PC-9 (cell line): ENCODE measurements at regions not wholly inside any gene's neighbourhood (a gene's known extent, or its start where the extent isn't known, plus 50 kb on each side); places are given as distances from the start of the nearest gene placed in this dataset.
"Not testable (repeated sequence)": the region's sequence is repeated elsewhere in the genome, so short reads cannot be mapped to it uniquely, and the experiment has no call there.

ENCODE experiments used
- BruUV-seq: library from RNA; stranded (reverse); fragments of 400-500 nt; replicated peaks from 2 replicates; lab custom pipeline; 2021; lab: Mats Ljungman, UMichigan
- CTCF ChIA-PET: fragments of 300-600 bp; sonication (Branson Sonifier 250); formaldehyde crosslinking; loops from one replicate; lab custom pipeline; 2022; ENCODE audit warnings: antibody characterized with exemption; lab: Charles Lee
- POLR2A ChIA-PET: fragments of 300-600 bp; sonication (Branson Sonifier 250); formaldehyde crosslinking; loops from one replicate; lab custom pipeline; 2022; ENCODE audit warnings: antibody characterized with exemption; ENCODE audit not compliant: unreplicated experiment; lab: Charles Lee
- DNase-seq, 2 experiments: peaks; one replicate each; pipeline versions ENCODE4 v3.0.0 to v3.0.0-alpha.2; 2015 to 2022; ENCODE audit warnings: mixed read lengths in 1 of 2
- H2AFZ ChIP-seq: fragments of 200-600 bp; sonication (generic); 2 replicates; pipeline ENCODE4 v1.8.1; 2017; ENCODE audit warnings: antibody characterized with exemption
- H3F3A ChIP-seq: fragments of 200-600 bp; sonication (generic); 2 replicates; pipeline ENCODE4 v1.8.1; 2017; ENCODE audit warnings: antibody characterized with exemption, mild to moderate bottlenecking, low read depth; ENCODE audit not compliant: insufficient read depth
- H3K27ac ChIP-seq: fragments of 200-600 bp; sonication (generic); 2 replicates; pipeline ENCODE4 v1.6.1; 2016; ENCODE audit warnings: mixed run types
- H3K27me3 ChIP-seq: fragments of 200-600 bp; sonication (generic); 2 replicates; pipeline ENCODE4 v1.6.1; 2016; ENCODE audit warnings: low read depth, mixed run types; ENCODE audit not compliant: insufficient read depth
- H3K36me3 ChIP-seq: fragments of 200-600 bp; sonication (generic); 2 replicates; pipeline ENCODE4 v1.6.1; 2016; ENCODE audit warnings: low read depth, mixed run types
- H3K4me1 ChIP-seq: fragments of 200-600 bp; sonication (generic); replicated peaks from 2 replicates; pipeline ENCODE4 v1.6.1; 2016; ENCODE audit warnings: mixed run types; ENCODE audit not compliant: insufficient read depth
- H3K4me2 ChIP-seq: fragments of 200-600 bp; sonication (generic); 2 replicates; pipeline ENCODE4 v1.6.1; 2017; ENCODE audit warnings: mixed run types
- H3K4me3 ChIP-seq: fragments of 200-600 bp; sonication (generic); 2 replicates; pipeline ENCODE4 v1.6.1; 2016; ENCODE audit warnings: mixed run types
- H3K79me2 ChIP-seq: fragments of 200-600 bp; sonication (generic); 2 replicates; pipeline ENCODE4 v1.6.1; 2017; ENCODE audit warnings: low read depth, mixed run types
- H3K9me2 ChIP-seq: fragments of 200-600 bp; sonication (generic); 2 replicates; pipeline ENCODE4 v1.8.1; 2017; ENCODE audit warnings: mild to moderate bottlenecking; ENCODE audit not compliant: insufficient read depth
- H3K9me3 ChIP-seq: fragments of 200-600 bp; sonication (generic); 2 replicates; pipeline ENCODE4 v1.8.1; 2016; ENCODE audit warnings: low read depth; ENCODE audit not compliant: insufficient read depth
- H4K20me1 ChIP-seq: fragments of 200-600 bp; sonication (generic); 2 replicates; pipeline ENCODE4 v1.8.1; 2017; ENCODE audit not compliant: insufficient read depth
- EZH2 ChIP-seq: fragments of 200-600 bp; sonication (generic); IDR thresholded peaks from 2 replicates; pipeline ENCODE4 v1.8.0; 2017; ENCODE audit warnings: antibody characterized with exemption, low read depth
- intact Hi-C: fragments of 100-400 bp; cut with micrococcal nuclease; formaldehyde crosslinking; loops from one replicate; pipeline ENCODE4 v1.10.0; 2022; ENCODE audit not compliant: unreplicated experiment
- TF ChIP-seq, protein P1 (sequence below): fragments of 200-600 bp; sonication (generic); conservative IDR thresholded peaks from 2 replicates; pipeline ENCODE4 v1.6.1; 2017; ENCODE audit warnings: mixed run types, antibody characterized with exemption, mild to moderate bottlenecking, moderate library complexity

DNA sequence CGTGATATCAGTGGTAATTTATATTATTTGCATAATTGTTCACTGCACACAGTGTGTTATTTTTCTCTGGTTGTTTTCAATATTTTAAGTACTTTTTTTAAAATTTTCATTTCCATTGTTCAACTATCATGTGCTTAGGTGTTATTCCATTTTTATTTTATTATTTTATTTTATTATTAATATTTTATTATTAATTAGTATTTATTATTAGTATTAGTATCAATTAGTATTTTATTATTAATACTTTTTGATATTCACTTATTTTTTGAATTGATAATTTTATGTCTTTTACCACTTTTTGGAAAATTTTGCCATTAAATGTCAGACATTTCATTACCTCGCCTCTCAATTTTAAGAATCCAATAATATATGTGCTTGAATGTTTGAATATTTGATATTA lies 593.8 kb upstream of the GRM3 start:
- intact Hi-C loops: no loop called here
- H3K4me2 ChIP-seq: no peak overlapping the region
- ChIA-PET POLR2A (no interaction called here), CTCF (no interaction called here)
- H3K36me3 ChIP-seq: no peaks in the 10 kb centered on the region
- no peak overlapping the region for H3K27ac ChIP-seq
- peaks cover 6% of the 10 kb centered on the region for H3K9me2 ChIP-seq
- no peaks in the 10 kb centered on the region for H3F3A ChIP-seq
- no peak overlapping the region for H2AFZ ChIP-seq
- no peak overlapping the region for H3K4me3 ChIP-seq
- H4K20me1 ChIP-seq: no peaks in the 10 kb centered on the region
- no peaks in the 10 kb centered on the region for H3K9me3 ChIP-seq
- H3K4me1 ChIP-seq: no peaks in the 10 kb centered on the region
- DNase-seq: no peak
- no peaks in the 10 kb centered on the region for H3K79me2 ChIP-seq
- BruUV-seq: no TSS peak
- no peak for TF ChIP-seq EZH2
- TF ChIP-seq, protein P1, sequence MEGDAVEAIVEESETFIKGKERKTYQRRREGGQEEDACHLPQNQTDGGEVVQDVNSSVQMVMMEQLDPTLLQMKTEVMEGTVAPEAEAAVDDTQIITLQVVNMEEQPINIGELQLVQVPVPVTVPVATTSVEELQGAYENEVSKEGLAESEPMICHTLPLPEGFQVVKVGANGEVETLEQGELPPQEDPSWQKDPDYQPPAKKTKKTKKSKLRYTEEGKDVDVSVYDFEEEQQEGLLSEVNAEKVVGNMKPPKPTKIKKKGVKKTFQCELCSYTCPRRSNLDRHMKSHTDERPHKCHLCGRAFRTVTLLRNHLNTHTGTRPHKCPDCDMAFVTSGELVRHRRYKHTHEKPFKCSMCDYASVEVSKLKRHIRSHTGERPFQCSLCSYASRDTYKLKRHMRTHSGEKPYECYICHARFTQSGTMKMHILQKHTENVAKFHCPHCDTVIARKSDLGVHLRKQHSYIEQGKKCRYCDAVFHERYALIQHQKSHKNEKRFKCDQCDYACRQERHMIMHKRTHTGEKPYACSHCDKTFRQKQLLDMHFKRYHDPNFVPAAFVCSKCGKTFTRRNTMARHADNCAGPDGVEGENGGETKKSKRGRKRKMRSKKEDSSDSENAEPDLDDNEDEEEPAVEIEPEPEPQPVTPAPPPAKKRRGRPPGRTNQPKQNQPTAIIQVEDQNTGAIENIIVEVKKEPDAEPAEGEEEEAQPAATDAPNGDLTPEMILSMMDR: no peak
- no peaks in the 10 kb centered on the region for H3K27me3 ChIP-seq

DNA sequence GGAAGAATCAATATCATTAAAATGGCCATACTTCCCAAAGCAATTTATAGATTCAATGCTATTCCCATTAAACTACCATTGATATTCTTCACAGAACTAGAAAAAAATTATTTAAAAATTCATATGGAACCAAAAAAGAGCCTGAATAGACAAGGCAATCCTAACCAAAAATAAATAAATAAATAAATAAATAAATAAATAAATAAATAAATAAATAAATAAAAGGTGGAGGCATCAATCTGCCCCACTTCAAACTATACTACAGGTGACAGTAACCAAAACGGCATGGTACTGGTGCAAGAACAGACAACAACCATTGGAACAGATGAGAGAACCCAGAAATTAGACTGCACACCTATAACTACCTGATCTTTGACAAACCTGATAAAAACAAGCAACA lies 598.5 kb upstream of the GRM3 start:
- H2AFZ ChIP-seq, CTCF ChIA-PET, H3K79me2 ChIP-seq, H3K27me3 ChIP-seq, H3K9me2 ChIP-seq, POLR2A ChIA-PET, H3K4me3 ChIP-seq, DNase-seq, H3K4me2 ChIP-seq, H4K20me1 ChIP-seq, BruUV-seq, intact Hi-C loops, H3F3A ChIP-seq, H3K27ac ChIP-seq, H3K9me3 ChIP-seq, H3K4me1 ChIP-seq, H3K36me3 ChIP-seq: not testable (repeated sequence)

GRCh38 chr7:86025807-86026206 lies 617.9 kb upstream of the GRM3 start:
- Histone ChIP-seq H3K27me3 (no peaks in the 10 kb centered on the region), H4K20me1 (no peaks in the 10 kb centered on the region), H3K4me2 (no peak overlapping the region), H3K9me3 (no peaks in the 10 kb centered on the region), H3K27ac (no peak overlapping the region), H3K79me2 (no peaks in the 10 kb centered on the region), H2AFZ (no peak overlapping the region), H3K4me1 (no peaks in the 10 kb centered on the region), H3K9me2 (no peaks in the 10 kb centered on the region; the same call in 1 of the 2 replicates), H3F3A (no peaks in the 10 kb centered on the region), H3K4me3 (no peak overlapping the region), H3K36me3 (no peaks in the 10 kb centered on the region)
- ChIA-PET CTCF (no interaction called here), POLR2A (no interaction called here)
- DNase-seq: no peak
- no TSS peak for BruUV-seq
- TF ChIP-seq, protein P1: no peak
- TF ChIP-seq EZH2: no peak
- intact Hi-C loops: no loop called here

DNA sequence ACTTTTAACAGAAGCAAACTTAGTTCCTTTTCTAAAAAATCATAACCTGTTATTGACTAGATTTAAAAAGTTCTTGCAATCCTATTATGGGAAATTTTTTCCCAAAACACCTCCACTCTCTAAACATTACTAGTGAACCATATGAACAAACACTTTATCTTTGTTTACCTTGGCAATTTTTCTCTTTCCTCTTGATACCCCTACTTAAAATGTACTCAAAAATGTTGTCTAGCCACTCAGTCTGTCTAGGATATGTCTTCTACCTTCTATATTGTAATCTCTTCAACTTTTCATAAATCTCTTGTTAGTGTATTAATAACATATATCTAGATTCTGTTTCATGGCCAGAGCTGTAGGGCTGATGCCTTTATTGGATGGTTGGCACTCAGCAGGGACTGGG lies 630.0 kb upstream of the GRM3 start:
- Histone ChIP-seq H3K9me3 (no peaks in the 10 kb centered on the region; the same call in 1 of the 2 replicates), H3K9me2 (no peaks in the 10 kb centered on the region), H3K79me2 (no peaks in the 10 kb centered on the region), H3K4me1 (no peaks in the 10 kb centered on the region), H3K27ac (no peak overlapping the region), H4K20me1 (no peaks in the 10 kb centered on the region), H3K4me3 (no peak overlapping the region), H2AFZ (no peak overlapping the region), H3K36me3 (no peaks in the 10 kb centered on the region), H3F3A (no peaks in the 10 kb centered on the region), H3K4me2 (no peak overlapping the region), H3K27me3 (no peaks in the 10 kb centered on the region)
- POLR2A ChIA-PET: no interaction called here
- no peak for DNase-seq
- CTCF ChIA-PET: no interaction called here
- no peak for TF ChIP-seq EZH2
- TF ChIP-seq, protein P1: no peak
- no TSS peak for BruUV-seq
- intact Hi-C loops: no loop called here
